ENCODE measurements at regions not wholly inside any gene's neighbourhood (a gene's known extent, or its start where the extent isn't known, plus 50 kb on each side); places are given as distances from the start of the nearest gene placed in this dataset.

GRCh38 chr2:55101466-55101865, 51.2 kb upstream of the RTN4 start:
- DNase-seq: no peak

DNA sequence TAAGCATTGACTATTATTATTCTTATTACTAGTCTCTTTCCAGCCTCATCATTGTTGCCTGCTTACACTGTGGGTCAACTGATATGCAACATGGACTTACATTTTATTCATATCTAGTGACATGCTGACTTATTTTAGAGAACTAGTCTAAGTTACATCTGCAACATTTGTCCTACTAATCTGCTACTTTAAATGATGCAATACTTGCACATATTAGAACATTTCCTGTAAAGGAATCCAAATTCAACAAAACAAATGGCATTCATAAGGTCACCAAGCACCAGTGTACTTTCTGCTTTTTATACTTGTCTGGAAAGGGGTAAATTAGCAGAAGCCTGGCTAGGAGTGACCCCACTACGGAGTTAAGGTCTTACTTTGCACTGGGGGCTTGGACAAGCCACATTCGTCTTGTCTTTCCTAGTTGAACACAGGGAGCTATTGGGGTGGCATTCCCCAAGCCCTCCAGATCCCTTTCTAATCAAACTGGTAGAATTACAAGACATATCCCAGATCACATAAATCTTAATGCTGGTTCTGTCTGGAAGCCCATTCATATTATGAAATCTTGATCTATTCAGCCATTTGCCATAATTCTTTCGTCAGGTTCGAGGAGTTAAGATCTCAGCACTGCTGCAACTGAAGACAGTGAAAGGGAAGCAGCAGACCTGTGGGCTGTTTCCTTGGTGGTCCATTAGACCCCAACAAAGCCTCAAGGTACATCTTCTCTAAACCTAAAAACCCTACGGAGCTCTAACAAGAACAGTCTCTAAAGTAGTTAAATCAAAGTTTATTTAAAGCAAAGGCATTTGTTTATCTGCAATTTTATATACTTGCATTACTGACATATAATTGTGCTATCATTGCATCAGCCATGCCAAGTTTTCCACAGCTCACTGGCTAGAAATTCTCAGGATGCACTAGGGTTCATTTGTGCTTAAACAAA, 49.9 kb upstream of the RTN4 start:
- DNase-seq: no peak

Data from tongue (tissue), 1 donor.